NCI-H2081 treated with DMSO at 0.1 percent for 48 hours (cell line): ENCODE measurements at regions not wholly inside any gene's neighbourhood (a gene's known extent, or its start where the extent isn't known, plus 50 kb on each side); places are given as distances from the start of the nearest gene placed in this dataset.
A peak's percentile ranks its signal among the peaks of the same experiment; 100 is the strongest.
"Not testable (repeated sequence)": the region's sequence is repeated elsewhere in the genome, so short reads cannot be mapped to it uniquely, and the experiment has no call there.

Source experiments
- DNase-seq: peaks from one replicate; lab custom pipeline; 2025; lab: John Stamatoyannopoulos, UW

GRCh38 chr20:52008874-52009273 lies 182.7 kb downstream of the ZFP64 start:
- DNase-seq, result no peak

GRCh38 chr20:52004715-52005114 lies 186.9 kb downstream of the ZFP64 start:
- no peak for DNase-seq

- DNase-seq, result no peak
These were observed 187.6 kb downstream of the ZFP64 start for GRCh38 chr20:52004018-52004417.

GRCh38 chr20:52003415-52003814 lies 188.2 kb downstream of the ZFP64 start:
- no peak for DNase-seq

- DNase-seq, result peak; percentile 18
These were observed 189.4 kb downstream of the ZFP64 start for GRCh38 chr20:52001999-52002666.

GRCh38 chr20:51997281-51997936 lies 194.2 kb downstream of the ZFP64 start:
- DNase-seq, result not testable (repeated sequence)

- DNase-seq, result no peak
These were observed 193.2 kb upstream of the SALL4 start for GRCh38 chr20:51995551-51995951.

GRCh38 chr20:51994751-51995417 lies 192.6 kb upstream of the SALL4 start:
- no peak for DNase-seq

GRCh38 chr20:51987812-51988211 lies 185.5 kb upstream of the SALL4 start:
- no peak for DNase-seq

GRCh38 chr20:51985013-51985415 lies 182.7 kb upstream of the SALL4 start:
- no peak for DNase-seq

GRCh38 chr20:51980277-51980676 lies 178.0 kb upstream of the SALL4 start:
- no peak for DNase-seq

GRCh38 chr20:51979226-51979625 lies 176.9 kb upstream of the SALL4 start:
- DNase-seq, result no peak

GRCh38 chr20:51978070-51978501 lies 175.8 kb upstream of the SALL4 start:
- no peak for DNase-seq

- DNase-seq, result no peak
These were observed 169.7 kb upstream of the SALL4 start for GRCh38 chr20:51972056-51972455.

GRCh38 chr20:51970858-51971257 lies 168.5 kb upstream of the SALL4 start:
- no peak for DNase-seq

GRCh38 chr20:51969191-51969590 lies 166.9 kb upstream of the SALL4 start:
- no peak for DNase-seq

- no peak for DNase-seq
These were observed 165.8 kb upstream of the SALL4 start for GRCh38 chr20:51968151-51968550.

GRCh38 chr20:51966296-51966971 lies 164.1 kb upstream of the SALL4 start:
- DNase-seq, result no peak

GRCh38 chr20:51961964-51962761 lies 159.8 kb upstream of the SALL4 start:
- DNase-seq, result no peak

GRCh38 chr20:51960047-51960675 lies 157.8 kb upstream of the SALL4 start:
- DNase-seq, result no peak

- DNase-seq, result no peak
These were observed 156.8 kb upstream of the SALL4 start for GRCh38 chr20:51959066-51959542.
